ENCODE measurements at regions not wholly inside any gene's neighbourhood (a gene's known extent, or its start where the extent isn't known, plus 50 kb on each side); places are given as distances from the start of the nearest gene placed in this dataset.

DNA sequence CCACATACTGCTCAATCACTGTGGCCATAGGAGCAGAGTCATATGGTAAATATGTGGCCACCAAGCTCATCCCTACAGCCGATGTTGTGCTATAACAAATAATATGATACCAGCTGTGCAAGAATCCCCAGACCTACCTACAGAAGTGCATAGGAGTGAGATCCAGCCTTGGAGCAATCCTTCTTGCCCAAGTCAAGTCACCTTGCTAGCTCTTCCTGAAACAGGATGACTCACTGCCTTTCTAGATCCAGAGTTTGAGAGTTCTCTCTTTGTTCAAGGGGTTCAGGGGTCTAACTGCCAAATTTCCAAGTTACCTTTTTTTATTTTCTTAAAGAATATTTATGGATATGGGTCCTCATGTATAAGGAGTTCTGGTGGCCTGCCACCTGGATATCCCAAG lies 195.7 kb upstream of the MAN1A1 start:
- no peak for TF ChIP-seq SIN3A (IDR thresholded peaks at IDR 0.05; ENCODE audit: borderline replicate concordance, insufficient read depth, low read depth, low read length)
- TF ChIP-seq, protein P1, sequence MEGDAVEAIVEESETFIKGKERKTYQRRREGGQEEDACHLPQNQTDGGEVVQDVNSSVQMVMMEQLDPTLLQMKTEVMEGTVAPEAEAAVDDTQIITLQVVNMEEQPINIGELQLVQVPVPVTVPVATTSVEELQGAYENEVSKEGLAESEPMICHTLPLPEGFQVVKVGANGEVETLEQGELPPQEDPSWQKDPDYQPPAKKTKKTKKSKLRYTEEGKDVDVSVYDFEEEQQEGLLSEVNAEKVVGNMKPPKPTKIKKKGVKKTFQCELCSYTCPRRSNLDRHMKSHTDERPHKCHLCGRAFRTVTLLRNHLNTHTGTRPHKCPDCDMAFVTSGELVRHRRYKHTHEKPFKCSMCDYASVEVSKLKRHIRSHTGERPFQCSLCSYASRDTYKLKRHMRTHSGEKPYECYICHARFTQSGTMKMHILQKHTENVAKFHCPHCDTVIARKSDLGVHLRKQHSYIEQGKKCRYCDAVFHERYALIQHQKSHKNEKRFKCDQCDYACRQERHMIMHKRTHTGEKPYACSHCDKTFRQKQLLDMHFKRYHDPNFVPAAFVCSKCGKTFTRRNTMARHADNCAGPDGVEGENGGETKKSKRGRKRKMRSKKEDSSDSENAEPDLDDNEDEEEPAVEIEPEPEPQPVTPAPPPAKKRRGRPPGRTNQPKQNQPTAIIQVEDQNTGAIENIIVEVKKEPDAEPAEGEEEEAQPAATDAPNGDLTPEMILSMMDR (IDR thresholded peaks at IDR 0.05), result no peak
- TF ChIP-seq, protein P2, sequence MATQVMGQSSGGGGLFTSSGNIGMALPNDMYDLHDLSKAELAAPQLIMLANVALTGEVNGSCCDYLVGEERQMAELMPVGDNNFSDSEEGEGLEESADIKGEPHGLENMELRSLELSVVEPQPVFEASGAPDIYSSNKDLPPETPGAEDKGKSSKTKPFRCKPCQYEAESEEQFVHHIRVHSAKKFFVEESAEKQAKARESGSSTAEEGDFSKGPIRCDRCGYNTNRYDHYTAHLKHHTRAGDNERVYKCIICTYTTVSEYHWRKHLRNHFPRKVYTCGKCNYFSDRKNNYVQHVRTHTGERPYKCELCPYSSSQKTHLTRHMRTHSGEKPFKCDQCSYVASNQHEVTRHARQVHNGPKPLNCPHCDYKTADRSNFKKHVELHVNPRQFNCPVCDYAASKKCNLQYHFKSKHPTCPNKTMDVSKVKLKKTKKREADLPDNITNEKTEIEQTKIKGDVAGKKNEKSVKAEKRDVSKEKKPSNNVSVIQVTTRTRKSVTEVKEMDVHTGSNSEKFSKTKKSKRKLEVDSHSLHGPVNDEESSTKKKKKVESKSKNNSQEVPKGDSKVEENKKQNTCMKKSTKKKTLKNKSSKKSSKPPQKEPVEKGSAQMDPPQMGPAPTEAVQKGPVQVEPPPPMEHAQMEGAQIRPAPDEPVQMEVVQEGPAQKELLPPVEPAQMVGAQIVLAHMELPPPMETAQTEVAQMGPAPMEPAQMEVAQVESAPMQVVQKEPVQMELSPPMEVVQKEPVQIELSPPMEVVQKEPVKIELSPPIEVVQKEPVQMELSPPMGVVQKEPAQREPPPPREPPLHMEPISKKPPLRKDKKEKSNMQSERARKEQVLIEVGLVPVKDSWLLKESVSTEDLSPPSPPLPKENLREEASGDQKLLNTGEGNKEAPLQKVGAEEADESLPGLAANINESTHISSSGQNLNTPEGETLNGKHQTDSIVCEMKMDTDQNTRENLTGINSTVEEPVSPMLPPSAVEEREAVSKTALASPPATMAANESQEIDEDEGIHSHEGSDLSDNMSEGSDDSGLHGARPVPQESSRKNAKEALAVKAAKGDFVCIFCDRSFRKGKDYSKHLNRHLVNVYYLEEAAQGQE (IDR thresholded peaks at IDR 0.05; ENCODE audit: insufficient read depth in 1 of 2, low read depth in 2 of 2, low read length in 1 of 2), result no peak
